GM12875 (cell line): ENCODE measurements at regions not wholly inside any gene's neighbourhood (a gene's known extent, or its start where the extent isn't known, plus 50 kb on each side); places are given as distances from the start of the nearest gene placed in this dataset.

Source experiments
- H3K4me3 ChIP-seq: one replicate; pipeline ENCODE4 v1.5.1; 2011; ENCODE audit warnings: low read depth, low read length, control low read depth
- CTCF ChIP-seq: IDR thresholded peaks from 2 replicates; pipeline ENCODE4 v1.5.1; 2011; ENCODE audit warnings: low read depth, mild to moderate bottlenecking, control low read depth, inconsistent platforms, low read length, moderate library complexity, borderline replicate concordance; ENCODE audit not compliant: insufficient read depth

GRCh38 chr5:6262651-6263363 is 115.5 kb downstream of the MED10 start:
- no peak for TF ChIP-seq CTCF
- no peak overlapping the region for H3K4me3 ChIP-seq

- no peak for TF ChIP-seq CTCF
- H3K4me3 ChIP-seq = no peak overlapping the region
Measured at GRCh38 chr5:6261668-6262067, 116.7 kb downstream of the MED10 start.

- TF ChIP-seq CTCF = no peak
- H3K4me3 ChIP-seq = no peak overlapping the region
Measured at GRCh38 chr5:6261256-6261655, 117.1 kb downstream of the MED10 start.

- no peak overlapping the region for H3K4me3 ChIP-seq
- TF ChIP-seq CTCF = no peak
Measured at GRCh38 chr5:6260846-6261245, 117.5 kb downstream of the MED10 start.

GRCh38 chr5:6256901-6257300 is 121.4 kb downstream of the MED10 start:
- TF ChIP-seq CTCF = no peak
- H3K4me3 ChIP-seq = no peak overlapping the region

GRCh38 chr5:6255956-6256355 is 122.4 kb downstream of the MED10 start:
- no peak for TF ChIP-seq CTCF
- no peak overlapping the region for H3K4me3 ChIP-seq

GRCh38 chr5:6253846-6254245 is 124.5 kb downstream of the MED10 start:
- no peak for TF ChIP-seq CTCF
- no peak overlapping the region for H3K4me3 ChIP-seq
